ENCODE measurements at regions not wholly inside any gene's neighbourhood (a gene's known extent, or its start where the extent isn't known, plus 50 kb on each side); places are given as distances from the start of the nearest gene placed in this dataset.
A peak's percentile ranks its signal among the peaks of the same experiment; 100 is the strongest.

DNA sequence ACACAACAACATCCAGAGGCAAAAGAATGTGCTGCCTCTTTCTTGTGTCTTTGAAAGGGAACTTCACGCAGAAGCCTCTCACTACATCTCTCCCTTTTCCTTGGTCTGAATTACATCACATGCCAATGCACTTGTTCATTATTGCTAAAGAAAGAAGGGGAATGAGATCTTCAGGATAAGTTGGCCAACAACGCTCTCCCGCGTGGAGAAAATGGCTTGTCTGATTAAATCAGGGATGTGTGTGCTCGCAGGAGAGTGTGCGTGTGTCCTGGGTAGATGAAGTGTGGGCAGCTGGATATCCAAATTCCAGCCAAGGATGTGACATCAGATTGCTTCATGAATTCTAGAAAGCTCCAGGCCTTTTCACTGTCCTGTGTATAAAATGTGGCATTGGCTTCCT lies 541.6 kb upstream of the FZD8 start:
- no peaks in the 10 kb centered on the region for H3K4me1 Mint-ChIP-seq
- H3K4me3 ChIP-seq (ENCODE audit: low read depth, low read length): no peak overlapping the region
- H3K36me3 Mint-ChIP-seq: no peaks in the 10 kb centered on the region
- no peak overlapping the region for H3K27ac Mint-ChIP-seq
- no peak for ATAC-seq (ENCODE audit: low read depth in 2 of 2)
- no peaks in the 10 kb centered on the region for H3K27me3 ChIP-seq (ENCODE audit: control insufficient read depth, insufficient read depth, low read length)
- H3K9me3 Mint-ChIP-seq: peaks cover 0 to 18% (median 4%) of the 10 kb centered on the region in 7 donors
- H3K36me3 ChIP-seq (ENCODE audit: control insufficient read depth, insufficient read depth, low read length): no peaks in the 10 kb centered on the region
- H3K27me3 Mint-ChIP-seq: no peaks in the 10 kb centered on the region
- no peak overlapping the region for H3K27ac ChIP-seq (ENCODE audit: insufficient read depth, low read length, poor library complexity, severe bottlenecking)
- H3K9me3 ChIP-seq (ENCODE audit: control insufficient read depth in 2 of 2, low read length in 2 of 2): peaks cover 0 to 13% of the 10 kb centered on the region in 2 experiments
- no peaks in the 10 kb centered on the region for H3K4me1 ChIP-seq (ENCODE audit: control insufficient read depth, insufficient read depth, low read length, poor library complexity, severe bottlenecking)
- no peak for DNase-seq
- H3K4me3 Mint-ChIP-seq: no peak overlapping the region

DNA sequence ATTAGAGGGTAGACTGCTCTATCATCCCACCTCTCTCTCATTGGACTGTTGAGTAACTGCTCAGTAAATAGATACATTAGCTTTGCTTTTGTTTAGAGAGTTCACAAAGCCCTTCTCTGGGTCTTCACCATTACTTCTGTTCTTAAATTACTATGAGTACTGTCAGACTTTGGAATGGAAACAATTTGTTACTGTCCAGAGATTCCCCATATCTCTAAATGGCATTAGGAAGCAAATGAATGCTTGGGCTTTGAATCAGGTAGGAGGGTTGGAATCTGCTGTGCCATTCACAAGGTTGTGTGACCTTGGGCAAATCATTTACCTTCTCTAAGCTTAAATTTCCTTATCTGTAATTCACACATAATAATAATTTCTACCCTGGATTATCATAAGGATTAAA lies 541.0 kb upstream of the FZD8 start:
- Mint-ChIP-seq H3K4me1 (no peaks in the 10 kb centered on the region), H3K36me3 (no peaks in the 10 kb centered on the region), H3K9me3 (peaks cover 0 to 17% (median 4%) of the 10 kb centered on the region in 7 donors), H3K27me3 (no peaks in the 10 kb centered on the region), H3K27ac (no peak overlapping the region), H3K4me3 (no peak overlapping the region)
- ATAC-seq (ENCODE audit: low read depth in 2 of 2) (no peak), DNase-seq (no peak)
- Histone ChIP-seq H3K27me3 (ENCODE audit: control insufficient read depth, insufficient read depth, low read length) (no peaks in the 10 kb centered on the region), H3K4me3 (ENCODE audit: low read depth, low read length) (no peak overlapping the region), H3K27ac (ENCODE audit: insufficient read depth, low read length, poor library complexity, severe bottlenecking) (no peak overlapping the region), H3K9me3 (ENCODE audit: control insufficient read depth in 2 of 2, low read length in 2 of 2) (peaks cover 0 to 9% of the 10 kb centered on the region in 2 experiments), H3K4me1 (ENCODE audit: control insufficient read depth, insufficient read depth, low read length, poor library complexity, severe bottlenecking) (no peaks in the 10 kb centered on the region), H3K36me3 (ENCODE audit: control insufficient read depth, insufficient read depth, low read length) (no peaks in the 10 kb centered on the region)

DNA sequence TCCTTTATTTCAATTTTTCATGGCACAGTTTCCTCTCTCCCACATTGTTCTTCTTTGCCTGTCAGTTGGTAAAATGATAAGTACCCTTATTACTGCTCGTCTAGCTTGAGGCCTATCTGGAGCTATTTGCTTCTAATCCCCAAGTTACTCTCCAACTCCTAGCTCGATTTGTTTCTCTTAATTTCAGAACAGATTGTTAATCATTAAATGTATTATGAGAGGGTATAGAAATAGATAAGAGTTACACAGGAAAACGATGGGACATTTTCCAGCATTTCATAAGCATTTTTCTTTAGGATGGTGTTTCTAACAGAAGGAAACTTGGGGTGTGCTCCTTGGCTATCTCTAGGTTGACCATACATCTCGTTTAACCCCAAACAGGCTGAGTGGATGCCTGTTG lies 540.5 kb upstream of the FZD8 start:
- no peaks in the 10 kb centered on the region for H3K4me1 ChIP-seq (ENCODE audit: control insufficient read depth, insufficient read depth, low read length, poor library complexity, severe bottlenecking)
- peaks cover 0 to 19% (median 4%) of the 10 kb centered on the region in 7 donors for H3K9me3 Mint-ChIP-seq
- no peaks in the 10 kb centered on the region for H3K36me3 ChIP-seq (ENCODE audit: control insufficient read depth, insufficient read depth, low read length)
- no peaks in the 10 kb centered on the region for H3K4me1 Mint-ChIP-seq
- H3K27me3 Mint-ChIP-seq: no peaks in the 10 kb centered on the region
- no peak overlapping the region for H3K4me3 ChIP-seq (ENCODE audit: low read depth, low read length)
- ATAC-seq (ENCODE audit: low read depth in 2 of 2) (no peak), DNase-seq (no peak)
- H3K27ac Mint-ChIP-seq: no peak overlapping the region
- H3K27me3 ChIP-seq (ENCODE audit: control insufficient read depth, insufficient read depth, low read length): no peaks in the 10 kb centered on the region
- no peak overlapping the region for H3K4me3 Mint-ChIP-seq
- peaks cover 0 to 9% of the 10 kb centered on the region in 2 experiments for H3K9me3 ChIP-seq (ENCODE audit: control insufficient read depth in 2 of 2, low read length in 2 of 2)
- H3K36me3 Mint-ChIP-seq: no peaks in the 10 kb centered on the region
- H3K27ac ChIP-seq (ENCODE audit: insufficient read depth, low read length, poor library complexity, severe bottlenecking): no peak overlapping the region

DNA sequence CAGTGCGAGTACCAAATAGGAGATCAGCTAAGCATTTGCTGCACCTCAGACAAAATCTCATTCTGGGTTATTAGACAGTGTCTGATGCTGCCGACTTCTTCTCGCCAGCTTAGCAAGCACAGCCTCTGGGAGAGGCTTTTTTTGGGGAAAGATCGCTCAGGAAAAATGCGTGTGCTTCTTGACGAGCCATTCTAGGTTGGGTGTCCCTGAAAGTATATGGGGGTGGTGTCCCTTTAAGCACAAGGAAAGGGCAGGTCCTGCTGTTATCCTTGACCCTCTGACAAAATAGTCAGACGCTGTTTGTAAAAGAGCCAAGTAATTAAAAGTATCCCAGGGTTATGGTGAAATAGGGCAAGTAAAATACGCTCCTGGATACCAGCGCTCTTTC lies 540.1 kb upstream of the FZD8 start:
- Histone ChIP-seq H3K4me1 (ENCODE audit: control insufficient read depth, insufficient read depth, low read length, poor library complexity, severe bottlenecking) (no peaks in the 10 kb centered on the region), H3K27ac (ENCODE audit: insufficient read depth, low read length, poor library complexity, severe bottlenecking) (no peak overlapping the region), H3K27me3 (ENCODE audit: control insufficient read depth, insufficient read depth, low read length) (no peaks in the 10 kb centered on the region), H3K36me3 (ENCODE audit: control insufficient read depth, insufficient read depth, low read length) (no peaks in the 10 kb centered on the region), H3K4me3 (ENCODE audit: low read depth, low read length) (no peak overlapping the region), H3K9me3 (ENCODE audit: control insufficient read depth in 2 of 2, low read length in 2 of 2) (peaks cover 0 to 10% of the 10 kb centered on the region in 2 experiments)
- H3K9me3 Mint-ChIP-seq: peaks cover 0 to 15% (median 4%) of the 10 kb centered on the region in 7 donors
- no peaks in the 10 kb centered on the region for H3K27me3 Mint-ChIP-seq
- no peaks in the 10 kb centered on the region for H3K36me3 Mint-ChIP-seq
- DNase-seq (no peak), ATAC-seq (ENCODE audit: low read depth in 2 of 2) (no peak)
- no peak overlapping the region for H3K27ac Mint-ChIP-seq
- H3K4me3 Mint-ChIP-seq: no peak overlapping the region
- no peaks in the 10 kb centered on the region for H3K4me1 Mint-ChIP-seq

DNA sequence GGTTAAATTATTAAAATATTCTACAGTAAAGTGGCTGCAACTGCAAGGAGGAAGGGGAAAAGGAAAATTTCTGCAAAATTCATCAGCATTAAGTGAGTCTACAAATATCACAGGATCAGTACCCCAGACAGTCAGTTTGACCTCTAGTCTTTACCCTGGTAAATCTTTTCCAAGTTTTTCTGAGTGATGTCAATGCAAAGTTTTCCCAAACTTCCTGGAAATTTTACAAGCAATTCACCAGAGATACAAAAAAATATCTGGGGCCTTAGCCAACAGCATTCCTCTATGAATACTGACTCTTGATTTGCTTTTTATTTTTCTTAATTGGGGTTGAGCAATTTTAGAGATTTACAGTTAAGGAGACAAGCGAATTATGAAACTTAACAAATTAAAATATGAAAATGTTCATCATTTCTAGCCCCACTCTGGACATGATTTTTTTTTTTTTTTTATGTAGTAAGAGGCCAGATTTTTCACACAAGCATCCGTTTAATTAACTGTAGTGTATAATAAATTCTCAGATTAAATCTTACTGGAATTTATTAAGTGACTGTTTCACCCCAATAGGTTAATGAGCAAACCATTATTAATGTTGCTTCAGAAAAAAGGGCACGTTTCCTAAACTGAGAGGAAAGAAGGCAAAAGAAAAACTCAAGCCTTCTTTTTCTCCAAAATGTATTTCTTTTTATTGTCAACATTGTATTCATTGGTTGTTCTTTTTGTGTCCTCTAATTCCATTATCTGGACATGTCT lies 539.5 kb upstream of the FZD8 start:
- Histone ChIP-seq H3K27me3 (ENCODE audit: control insufficient read depth, insufficient read depth, low read length) (no peaks in the 10 kb centered on the region), H3K36me3 (ENCODE audit: control insufficient read depth, insufficient read depth, low read length) (no peaks in the 10 kb centered on the region), H3K9me3 (ENCODE audit: control insufficient read depth in 2 of 2, low read length in 2 of 2) (peaks cover 0 to 12% of the 10 kb centered on the region in 2 experiments), H3K27ac (ENCODE audit: insufficient read depth, low read length, poor library complexity, severe bottlenecking) (no peak overlapping the region), H3K4me1 (ENCODE audit: control insufficient read depth, insufficient read depth, low read length, poor library complexity, severe bottlenecking) (no peaks in the 10 kb centered on the region), H3K4me3 (ENCODE audit: low read depth, low read length) (no peak overlapping the region)
- no peaks in the 10 kb centered on the region for H3K27me3 Mint-ChIP-seq
- H3K27ac Mint-ChIP-seq: no peak overlapping the region
- DNase-seq: no peak
- H3K4me3 Mint-ChIP-seq: no peak overlapping the region
- H3K9me3 Mint-ChIP-seq: peaks cover 0 to 18% (median 6%) of the 10 kb centered on the region in 7 donors
- H3K36me3 Mint-ChIP-seq: no peaks in the 10 kb centered on the region
- H3K4me1 Mint-ChIP-seq: no peaks in the 10 kb centered on the region
- no peak for ATAC-seq (ENCODE audit: low read depth in 2 of 2)

DNA sequence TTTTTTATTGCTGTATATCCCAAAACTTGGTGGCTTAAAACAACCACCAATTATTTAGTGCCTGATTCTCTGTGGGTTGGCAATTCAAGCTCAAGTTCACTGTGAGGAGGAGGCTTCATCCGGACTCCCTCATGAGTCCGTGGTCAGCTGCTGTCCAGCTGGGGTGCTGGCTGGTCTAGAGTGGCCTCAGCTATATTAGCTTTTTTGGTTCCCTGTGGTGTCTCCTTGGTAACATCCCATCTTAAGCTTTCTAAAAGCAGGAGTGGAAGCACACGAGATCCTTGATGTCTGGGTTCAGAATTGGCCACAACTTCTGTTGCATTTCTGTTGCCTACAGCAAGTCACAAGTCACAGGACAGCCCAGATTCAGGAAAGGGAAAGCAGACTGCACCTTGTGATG lies 536.5 kb upstream of the FZD8 start:
- Histone ChIP-seq H3K4me1 (ENCODE audit: control insufficient read depth, insufficient read depth, low read length, poor library complexity, severe bottlenecking) (no peaks in the 10 kb centered on the region), H3K36me3 (ENCODE audit: control insufficient read depth, insufficient read depth, low read length) (no peaks in the 10 kb centered on the region), H3K27ac (ENCODE audit: insufficient read depth, low read length, poor library complexity, severe bottlenecking) (no peak overlapping the region), H3K9me3 (ENCODE audit: control insufficient read depth in 2 of 2, low read length in 2 of 2) (peaks cover 0 to 4% of the 10 kb centered on the region in 2 experiments), H3K27me3 (ENCODE audit: control insufficient read depth, insufficient read depth, low read length) (no peaks in the 10 kb centered on the region), H3K4me3 (ENCODE audit: low read depth, low read length) (no peak overlapping the region)
- H3K4me1 Mint-ChIP-seq: no peaks in the 10 kb centered on the region
- DNase-seq (no peak), ATAC-seq (ENCODE audit: low read depth in 2 of 2) (no peak)
- H3K4me3 Mint-ChIP-seq: no peak overlapping the region
- no peaks in the 10 kb centered on the region for H3K36me3 Mint-ChIP-seq
- no peaks in the 10 kb centered on the region for H3K27me3 Mint-ChIP-seq
- H3K9me3 Mint-ChIP-seq: peaks cover 0 to 22% (median 3%) of the 10 kb centered on the region in 7 donors
- H3K27ac Mint-ChIP-seq: no peak overlapping the region

DNA sequence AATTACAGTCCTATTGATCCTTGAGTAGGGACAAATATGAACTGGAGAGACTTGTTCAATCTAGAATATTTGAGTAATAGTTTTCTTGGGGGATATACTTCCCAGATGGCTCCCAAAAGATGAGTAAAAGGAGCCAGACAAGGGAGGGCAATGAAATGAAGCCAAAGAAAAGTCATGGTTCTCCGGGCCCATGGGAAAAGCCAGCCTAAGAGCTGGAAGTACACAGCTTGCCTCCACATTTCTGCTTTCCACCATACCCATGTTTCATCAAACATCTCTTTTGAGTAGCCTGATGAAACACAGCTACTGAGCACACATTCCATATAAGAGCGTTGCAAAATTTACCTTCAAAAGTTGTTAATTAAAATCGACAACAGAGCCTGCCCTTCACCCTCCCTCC lies 535.0 kb upstream of the FZD8 start:
- Histone ChIP-seq H3K4me3 (ENCODE audit: low read depth, low read length) (no peak overlapping the region), H3K27me3 (ENCODE audit: control insufficient read depth, insufficient read depth, low read length) (no peaks in the 10 kb centered on the region), H3K27ac (ENCODE audit: insufficient read depth, low read length, poor library complexity, severe bottlenecking) (no peak overlapping the region), H3K36me3 (ENCODE audit: control insufficient read depth, insufficient read depth, low read length) (no peaks in the 10 kb centered on the region), H3K9me3 (ENCODE audit: control insufficient read depth in 2 of 2, low read length in 2 of 2) (peaks cover 0 to 3% of the 10 kb centered on the region in 2 experiments), H3K4me1 (ENCODE audit: control insufficient read depth, insufficient read depth, low read length, poor library complexity, severe bottlenecking) (no peaks in the 10 kb centered on the region)
- H3K4me1 Mint-ChIP-seq: no peaks in the 10 kb centered on the region
- no peak overlapping the region for H3K27ac Mint-ChIP-seq
- H3K9me3 Mint-ChIP-seq: peaks cover 0 to 22% (median 2%) of the 10 kb centered on the region in 7 donors
- no peaks in the 10 kb centered on the region for H3K27me3 Mint-ChIP-seq
- no peak for ATAC-seq (ENCODE audit: low read depth in 2 of 2)
- no peak for DNase-seq
- peak overlapping the region in 1 of 4 donors; percentile 79 for H3K4me3 Mint-ChIP-seq
- H3K36me3 Mint-ChIP-seq: no peaks in the 10 kb centered on the region

DNA sequence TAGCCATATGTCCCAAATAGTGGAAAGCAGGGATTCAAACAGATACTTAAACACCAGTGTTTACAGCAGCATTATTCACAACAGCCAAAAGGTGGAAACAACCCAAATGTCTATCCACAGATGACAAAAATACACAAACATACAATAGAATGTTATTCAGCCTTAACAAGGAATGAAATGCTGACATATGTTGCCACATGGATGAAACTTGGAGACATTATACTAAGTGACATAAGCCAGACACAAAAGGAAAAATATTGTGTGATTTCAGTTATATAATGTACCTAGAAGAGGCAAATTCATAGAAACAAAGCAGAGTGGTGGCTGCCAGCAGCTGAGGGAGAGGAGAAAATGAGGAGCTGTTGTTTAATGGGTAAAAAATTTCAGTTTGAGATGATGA lies 533.9 kb upstream of the FZD8 start:
- H3K4me1 Mint-ChIP-seq: no peaks in the 10 kb centered on the region
- Histone ChIP-seq H3K4me1 (ENCODE audit: control insufficient read depth, insufficient read depth, low read length, poor library complexity, severe bottlenecking) (no peaks in the 10 kb centered on the region), H3K9me3 (ENCODE audit: control insufficient read depth in 2 of 2, low read length in 2 of 2) (peaks cover 0 to 3% of the 10 kb centered on the region in 2 experiments), H3K27ac (ENCODE audit: insufficient read depth, low read length, poor library complexity, severe bottlenecking) (no peak overlapping the region), H3K27me3 (ENCODE audit: control insufficient read depth, insufficient read depth, low read length) (no peaks in the 10 kb centered on the region), H3K36me3 (ENCODE audit: control insufficient read depth, insufficient read depth, low read length) (no peaks in the 10 kb centered on the region), H3K4me3 (ENCODE audit: low read depth, low read length) (no peak overlapping the region)
- peak overlapping the region in 1 of 3 donors; percentile 90 for H3K27ac Mint-ChIP-seq
- H3K27me3 Mint-ChIP-seq: no peaks in the 10 kb centered on the region
- no peaks in the 10 kb centered on the region for H3K36me3 Mint-ChIP-seq
- H3K4me3 Mint-ChIP-seq: no peak overlapping the region
- peaks cover 0 to 22% (median 3%) of the 10 kb centered on the region in 7 donors for H3K9me3 Mint-ChIP-seq
- no peak for ATAC-seq (ENCODE audit: low read depth in 2 of 2)
- no peak for DNase-seq
